HUES48 (cell line): ENCODE measurements at regions not wholly inside any gene's neighbourhood (a gene's known extent, or its start where the extent isn't known, plus 50 kb on each side); places are given as distances from the start of the nearest gene placed in this dataset.
"Not testable (repeated sequence)": the region's sequence is repeated elsewhere in the genome, so short reads cannot be mapped to it uniquely, and the experiment has no call there.

Experiments
- H3K27ac ChIP-seq: one replicate; pipeline ENCODE4 v1.7.0; 2013; ENCODE audit warnings: low read depth, low read length, inconsistent platforms
- H3K27me3 ChIP-seq: 2 replicates; pipeline ENCODE4 v1.6.1; 2013; ENCODE audit warnings: mild to moderate bottlenecking, low read length; ENCODE audit not compliant: control insufficient read depth, insufficient read depth
- H3K36me3 ChIP-seq: 2 replicates; pipeline ENCODE4 v1.6.1; 2013; ENCODE audit warnings: low read length; ENCODE audit not compliant: control insufficient read depth, insufficient read depth
- H3K4me1 ChIP-seq: 2 replicates; pipeline ENCODE4 v1.6.1; 2013; ENCODE audit warnings: mild to moderate bottlenecking, low read length; ENCODE audit not compliant: control insufficient read depth, insufficient read depth
- H3K4me3 ChIP-seq: 2 replicates; pipeline ENCODE4 v1.5.1; 2013; ENCODE audit warnings: mild to moderate bottlenecking, low read depth, low read length
- H3K9ac ChIP-seq: 2 replicates; pipeline ENCODE4 v1.6.1; 2013; ENCODE audit warnings: mild to moderate bottlenecking, low read depth, low read length, moderate library complexity
- H3K9me3 ChIP-seq: 2 replicates; pipeline ENCODE4 v1.6.1; 2013; ENCODE audit warnings: low read length; ENCODE audit not compliant: control insufficient read depth, insufficient read depth

DNA sequence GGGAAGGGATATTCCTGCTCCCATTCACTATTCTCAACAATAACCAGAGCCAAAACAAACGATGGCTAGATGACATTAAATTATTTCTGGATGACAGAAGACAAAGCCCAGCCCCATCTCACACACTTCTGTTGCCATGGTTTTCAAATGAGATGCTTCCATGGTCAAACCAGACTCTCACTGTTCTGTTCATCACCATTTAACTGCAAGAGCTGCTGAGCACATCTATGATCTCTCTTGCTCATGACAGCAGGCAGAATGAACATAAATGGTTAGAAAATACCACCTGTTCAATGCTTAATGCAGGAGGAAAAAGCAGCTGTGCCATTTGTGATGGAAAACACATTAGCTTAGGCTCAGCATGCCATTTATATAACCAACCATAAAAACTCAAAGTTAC lies 758.6 kb upstream of the ZWINT start:
- Histone ChIP-seq H3K9me3 (peaks cover 13% of the 10 kb centered on the region), H3K4me3 (no peak overlapping the region), H3K36me3 (no peaks in the 10 kb centered on the region), H3K27ac (no peak overlapping the region), H3K9ac (no peak overlapping the region), H3K27me3 (no peaks in the 10 kb centered on the region), H3K4me1 (no peaks in the 10 kb centered on the region)

DNA sequence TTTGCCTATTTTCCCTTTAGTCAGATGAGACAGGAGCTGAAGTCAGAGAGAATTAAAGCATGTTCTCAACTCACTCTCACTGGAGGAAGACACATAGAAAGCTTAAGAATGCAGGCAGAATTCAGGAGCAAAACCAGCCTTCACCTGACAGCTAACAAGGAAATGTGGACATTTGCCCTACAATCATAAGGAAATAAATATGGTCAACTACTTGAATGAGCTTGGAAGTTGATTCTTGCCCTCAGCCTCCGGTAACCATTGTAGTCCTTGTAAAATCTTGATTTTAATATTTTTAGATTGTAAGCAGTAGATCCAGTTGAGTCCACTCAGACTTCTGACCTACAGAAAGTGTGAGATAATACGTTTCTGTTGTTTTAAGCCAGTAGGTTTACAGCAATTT lies 752.5 kb upstream of the ZWINT start:
- Histone ChIP-seq H3K4me3 (no peak overlapping the region), H3K27me3 (no peaks in the 10 kb centered on the region), H3K36me3 (no peaks in the 10 kb centered on the region), H3K4me1 (no peaks in the 10 kb centered on the region), H3K9me3 (0 out of 2 replicates have a peak, but pooled peaks cover 3% of the 10 kb centered on the region), H3K27ac (no peak overlapping the region), H3K9ac (no peak overlapping the region)

DNA sequence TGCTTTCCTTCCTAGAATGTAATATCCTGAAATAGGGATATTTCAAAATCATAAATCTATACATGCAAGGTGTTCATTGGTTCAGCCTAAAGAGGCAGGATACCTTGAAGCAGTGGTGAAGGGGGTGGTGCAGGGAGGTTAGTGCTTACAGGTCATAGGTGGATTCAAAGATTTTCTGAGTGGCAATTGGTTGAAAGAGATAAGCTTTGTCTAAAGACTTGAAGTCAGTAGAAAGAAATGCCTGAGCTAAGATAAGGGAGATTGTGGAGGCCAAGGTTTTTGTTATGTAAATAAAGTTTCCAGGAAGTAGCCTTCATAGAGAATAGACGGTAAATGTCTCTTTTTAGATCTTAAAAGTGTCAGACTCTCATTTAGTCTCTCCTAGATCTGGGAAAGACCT lies 741.2 kb upstream of the ZWINT start:
- Histone ChIP-seq H3K9me3 (no peaks in the 10 kb centered on the region), H3K27me3 (no peaks in the 10 kb centered on the region), H3K4me3 (no peak overlapping the region), H3K27ac (peak overlapping the region; percentile 84), H3K36me3 (no peaks in the 10 kb centered on the region), H3K9ac (no peak overlapping the region), H3K4me1 (peaks cover 24% of the 10 kb centered on the region)

DNA sequence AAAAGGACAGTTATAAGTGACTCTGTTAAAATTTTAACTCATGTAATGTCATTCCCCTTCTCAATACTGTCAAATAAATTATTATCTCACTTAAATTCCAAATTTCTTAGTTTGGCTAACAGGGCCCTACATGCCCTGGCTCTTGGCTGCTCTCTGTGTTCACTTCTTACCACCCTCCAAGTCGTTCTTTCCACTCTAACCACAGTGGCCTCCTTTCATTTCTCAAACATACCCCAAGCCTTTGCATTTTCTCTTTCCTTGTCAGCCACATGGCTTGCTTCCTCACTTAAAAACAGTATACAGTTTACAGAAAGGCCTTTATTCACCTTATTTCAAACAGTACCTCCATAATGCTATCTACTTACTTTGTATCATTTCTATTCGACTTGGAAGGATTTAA lies 737.1 kb upstream of the ZWINT start:
- Histone ChIP-seq H3K4me1 (peaks cover 15% of the 10 kb centered on the region), H3K4me3 (no peak overlapping the region), H3K9ac (no peak overlapping the region), H3K36me3 (no peaks in the 10 kb centered on the region), H3K27me3 (no peaks in the 10 kb centered on the region), H3K27ac (no peak overlapping the region), H3K9me3 (peaks cover 11% of the 10 kb centered on the region)

DNA sequence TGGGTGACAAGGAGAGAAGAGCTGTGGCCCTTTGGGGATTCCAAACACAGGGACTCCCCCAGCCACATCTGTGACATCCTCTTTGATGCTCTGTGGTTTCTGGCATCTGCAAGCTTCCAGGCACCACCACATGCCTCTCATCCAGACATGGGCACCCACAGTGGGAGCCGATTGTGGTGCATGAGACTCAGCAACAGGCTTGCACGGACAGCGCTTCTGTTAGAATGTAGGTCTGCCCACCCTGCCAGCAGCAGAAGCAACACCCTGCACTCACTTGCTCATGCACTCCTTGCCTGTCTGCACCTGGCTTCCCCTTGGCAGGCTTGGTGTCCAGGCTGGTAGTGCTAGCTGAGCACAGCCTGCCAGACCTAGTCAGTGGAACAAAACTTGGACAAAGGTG lies 735.0 kb upstream of the ZWINT start:
- Histone ChIP-seq H3K4me1 (peaks cover 4% of the 10 kb centered on the region; the same call in 1 of the 2 replicates), H3K36me3 (no peaks in the 10 kb centered on the region), H3K27ac (no peak overlapping the region), H3K9ac (no peak overlapping the region), H3K4me3 (no peak overlapping the region), H3K27me3 (no peaks in the 10 kb centered on the region), H3K9me3 (peaks cover 14% of the 10 kb centered on the region)

DNA sequence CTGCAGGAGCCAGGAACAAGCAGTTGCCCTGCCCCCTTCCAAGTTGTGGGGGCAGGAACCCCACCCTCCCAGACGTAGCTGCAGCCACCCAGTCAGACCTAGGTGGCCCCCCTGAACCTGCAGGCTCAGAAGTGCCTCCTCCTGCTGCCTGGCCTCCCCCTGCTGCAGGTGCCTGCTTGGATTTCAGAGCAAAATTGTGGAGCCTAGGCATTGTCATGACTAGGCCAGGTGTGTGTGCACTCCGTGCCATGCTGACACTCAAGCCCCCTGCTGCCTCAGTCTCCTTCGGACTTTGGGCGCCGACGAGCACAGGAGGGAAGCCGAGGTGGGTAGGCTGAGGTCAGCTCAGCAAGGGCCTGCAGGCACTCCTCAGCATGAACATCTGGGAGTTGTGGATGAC lies 733.9 kb upstream of the ZWINT start:
- H3K9me3 ChIP-seq = peaks cover 14% of the 10 kb centered on the region
- H3K4me1 ChIP-seq = peaks cover 4% of the 10 kb centered on the region; the same call in 1 of the 2 replicates
- no peak overlapping the region for H3K27ac ChIP-seq
- H3K9ac ChIP-seq = no peak overlapping the region
- no peak overlapping the region for H3K4me3 ChIP-seq
- H3K27me3 ChIP-seq = no peaks in the 10 kb centered on the region
- H3K36me3 ChIP-seq = no peaks in the 10 kb centered on the region

DNA sequence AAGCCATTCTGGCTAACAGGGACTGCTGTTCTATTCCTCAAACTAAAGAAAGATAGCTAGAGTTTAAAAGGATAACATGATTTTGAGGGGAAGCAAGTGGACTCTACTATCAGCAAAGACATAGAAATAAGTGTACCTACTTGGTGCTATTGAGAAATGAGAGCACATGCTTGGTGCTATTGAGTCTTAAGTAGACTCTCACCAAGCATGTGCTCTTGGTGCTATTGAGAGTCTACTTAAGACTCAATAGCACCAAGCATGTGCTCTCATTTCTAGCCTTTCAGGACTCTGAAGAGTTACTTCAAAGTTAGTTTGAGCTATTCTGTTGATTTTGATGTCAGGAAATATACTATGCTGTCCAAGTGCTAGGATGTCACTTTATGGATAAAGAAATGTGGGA lies 733.0 kb upstream of the ZWINT start:
- Histone ChIP-seq H3K9me3 (peaks cover 14% of the 10 kb centered on the region), H3K27me3 (no peaks in the 10 kb centered on the region), H3K4me3 (no peak overlapping the region), H3K36me3 (no peaks in the 10 kb centered on the region), H3K27ac (no peak overlapping the region), H3K9ac (no peak overlapping the region), H3K4me1 (peaks cover 4% of the 10 kb centered on the region; the same call in 1 of the 2 replicates)

DNA sequence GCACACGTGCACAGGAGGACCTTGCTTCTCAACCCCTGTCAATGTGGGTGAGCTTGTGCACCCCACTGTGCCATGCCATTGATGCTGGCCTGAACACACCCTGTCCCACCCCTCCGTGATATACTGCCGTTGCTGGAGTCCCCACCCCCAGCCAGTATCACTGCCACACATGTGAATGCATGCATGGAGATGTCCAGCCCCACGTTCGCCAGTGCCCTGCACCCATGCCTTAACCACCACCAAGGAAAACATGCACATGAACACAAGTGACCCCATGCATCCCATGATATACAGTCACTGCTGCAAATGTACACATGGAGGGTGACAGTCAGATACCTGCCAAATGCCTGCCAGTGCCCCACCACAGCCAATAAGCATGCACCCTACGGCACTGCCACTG lies 692.5 kb upstream of the ZWINT start:
- no peak overlapping the region for H3K9ac ChIP-seq
- H3K9me3 ChIP-seq = no peaks in the 10 kb centered on the region
- no peak overlapping the region for H3K4me3 ChIP-seq

DNA sequence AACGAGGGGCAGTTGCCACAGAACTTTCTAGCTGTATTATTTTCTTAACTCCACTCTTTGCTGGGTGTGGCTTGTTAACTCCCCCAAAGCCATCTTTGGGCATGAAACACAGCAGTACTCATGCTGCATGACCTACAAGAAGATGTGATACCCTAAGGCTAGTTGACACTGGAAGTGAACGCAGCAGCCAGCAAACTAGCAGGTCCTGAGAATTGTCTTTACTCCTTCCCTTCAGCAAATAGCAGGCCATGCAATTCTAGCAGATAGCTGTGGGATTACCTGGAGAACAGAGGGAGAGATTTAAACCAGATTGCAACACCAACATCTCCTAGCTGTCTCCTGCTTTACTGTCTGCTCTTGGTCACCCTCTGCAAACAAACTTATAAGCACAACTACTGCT lies 688.0 kb upstream of the ZWINT start:
- no peaks in the 10 kb centered on the region for H3K4me1 ChIP-seq
- H3K9ac ChIP-seq = no peak overlapping the region
- no peaks in the 10 kb centered on the region for H3K36me3 ChIP-seq
- H3K27ac ChIP-seq = no peak overlapping the region
- H3K27me3 ChIP-seq = no peaks in the 10 kb centered on the region
- no peak overlapping the region for H3K4me3 ChIP-seq
- H3K9me3 ChIP-seq = no peaks in the 10 kb centered on the region

More for the DNA sequence above, 692.5 kb upstream of the ZWINT start:
- H3K36me3 ChIP-seq = no peaks in the 10 kb centered on the region
- no peak overlapping the region for H3K27ac ChIP-seq
- H3K4me1 ChIP-seq = no peaks in the 10 kb centered on the region
- no peaks in the 10 kb centered on the region for H3K27me3 ChIP-seq

DNA sequence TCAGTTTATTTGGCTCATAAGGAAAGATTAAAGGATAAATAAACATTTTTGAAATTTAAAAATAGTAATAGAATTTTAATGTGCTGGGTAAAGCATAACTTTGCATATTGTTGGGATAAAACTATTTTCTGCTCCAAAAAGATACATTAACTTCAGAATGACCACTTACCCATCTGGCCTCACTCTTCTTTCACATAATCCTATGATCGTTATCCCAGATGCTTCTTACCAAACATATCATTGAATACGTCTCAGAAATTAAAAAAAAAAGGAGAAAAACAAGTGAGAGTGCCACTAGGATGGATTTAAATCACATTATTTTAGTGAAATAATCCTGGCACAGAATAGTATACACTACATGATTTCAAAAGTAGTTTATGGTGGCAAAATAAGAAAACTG lies 677.5 kb upstream of the ZWINT start:
- Histone ChIP-seq H3K27me3 (no peaks in the 10 kb centered on the region), H3K4me1 (no peaks in the 10 kb centered on the region), H3K9ac (no peak overlapping the region), H3K27ac (no peak overlapping the region), H3K4me3 (no peak overlapping the region), H3K9me3 (no peaks in the 10 kb centered on the region), H3K36me3 (no peaks in the 10 kb centered on the region)

DNA sequence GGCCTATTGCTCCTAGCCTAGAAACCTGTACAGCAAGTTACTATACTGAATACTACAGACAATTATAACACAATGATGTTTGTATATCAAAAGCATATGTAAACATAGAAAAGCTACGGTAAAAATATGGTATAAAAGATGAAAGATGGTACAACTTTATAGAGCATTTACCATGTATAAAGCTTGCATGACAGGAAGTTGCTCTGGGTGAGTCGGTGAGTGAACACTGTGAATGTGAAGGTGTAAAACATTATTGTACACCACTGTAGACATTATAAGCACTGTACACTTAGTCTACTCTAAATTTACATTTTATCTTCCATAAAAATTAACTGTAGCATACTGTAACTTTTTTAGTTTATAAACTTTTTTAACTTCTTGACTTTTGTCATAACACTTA lies 674.3 kb upstream of the ZWINT start:
- no peaks in the 10 kb centered on the region for H3K36me3 ChIP-seq
- no peak overlapping the region for H3K9ac ChIP-seq
- H3K27ac ChIP-seq = no peak overlapping the region

DNA sequence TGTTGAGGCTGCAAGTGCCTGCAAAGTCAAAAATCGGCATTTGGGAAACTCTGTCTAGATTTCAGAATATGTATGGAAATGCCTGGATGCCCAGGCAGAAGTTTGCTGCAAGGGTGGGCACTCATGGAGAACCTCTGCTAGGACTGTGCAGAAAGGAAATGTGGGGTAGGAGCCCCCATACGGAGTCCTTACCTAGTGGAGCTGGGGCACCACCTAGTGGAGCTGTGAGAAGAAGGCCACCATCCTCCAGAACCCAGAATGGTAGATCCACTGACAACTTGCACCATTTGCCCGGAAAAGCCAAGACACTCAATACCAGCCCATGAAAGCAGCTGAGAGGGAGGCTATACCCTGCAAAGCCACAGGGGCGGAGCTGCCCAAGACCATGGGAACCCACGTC lies 671.2 kb upstream of the ZWINT start:
- H3K36me3 ChIP-seq, H3K27ac ChIP-seq, H3K27me3 ChIP-seq, H3K9ac ChIP-seq, H3K4me3 ChIP-seq, H3K4me1 ChIP-seq: not testable (repeated sequence)
- peaks cover 15% of the 10 kb centered on the region for H3K9me3 ChIP-seq

More for the DNA sequence above, 674.3 kb upstream of the ZWINT start:
- Histone ChIP-seq H3K27me3 (no peaks in the 10 kb centered on the region), H3K9me3 (peaks cover 15% of the 10 kb centered on the region), H3K4me3 (no peak overlapping the region), H3K4me1 (no peaks in the 10 kb centered on the region)
